Karpas-422 (cell line): ENCODE measurements at regions not wholly inside any gene's neighbourhood (a gene's known extent, or its start where the extent isn't known, plus 50 kb on each side); places are given as distances from the start of the nearest gene placed in this dataset.

Experiments used
- DNase-seq: peaks from one replicate; pipeline ENCODE4 v3.0.0-alpha.2; 2015
- H2AFZ ChIP-seq: fragments of 200-600 bp; sonication (generic); 2 replicates; pipeline ENCODE4 v1.6.1; 2014; ENCODE audit warnings: antibody characterized with exemption, low read length, mixed read lengths
- H3K27ac ChIP-seq: fragments of 200-600 bp; sonication (generic); 2 replicates; pipeline ENCODE4 v1.5.1; 2014; ENCODE audit warnings: mild to moderate bottlenecking, low read length, moderate library complexity
- H3K27me3 ChIP-seq: fragments of 200-600 bp; sonication (generic); 2 replicates; pipeline ENCODE4 v1.6.1; 2014; ENCODE audit warnings: low read length, mixed read lengths
- H3K36me3 ChIP-seq: fragments of 200-600 bp; sonication (generic); 2 replicates; pipeline ENCODE4 v1.6.1; 2014; ENCODE audit warnings: low read length, mixed read lengths; ENCODE audit not compliant: insufficient read depth
- H3K4me1 ChIP-seq: fragments of 200-600 bp; sonication (generic); 2 replicates; pipeline ENCODE4 v1.6.1; 2014; ENCODE audit warnings: mild to moderate bottlenecking, low read length, mixed read lengths
- H3K4me2 ChIP-seq: fragments of 200-600 bp; sonication (generic); 2 replicates; pipeline ENCODE4 v1.6.1; 2014; ENCODE audit warnings: low read length, low read depth, mild to moderate bottlenecking; ENCODE audit not compliant: poor library complexity, severe bottlenecking
- H3K4me3 ChIP-seq: fragments of 200-600 bp; sonication (generic); 2 replicates; pipeline ENCODE4 v1.5.1; 2014; ENCODE audit warnings: mild to moderate bottlenecking, antibody characterized with exemption, low read length, mixed read lengths
- H3K79me2 ChIP-seq: fragments of 200-600 bp; sonication (generic); 2 replicates; pipeline ENCODE4 v1.6.1; 2014; ENCODE audit warnings: mild to moderate bottlenecking, low read length, mixed read lengths
- H3K9ac ChIP-seq: fragments of 200-600 bp; sonication (generic); 2 replicates; pipeline ENCODE4 v1.6.0; 2014; ENCODE audit warnings: low read length
- H3K9me2 ChIP-seq: fragments of 200-600 bp; sonication (generic), shearing (Covaris generic); replicated peaks from 2 replicates; pipeline ENCODE4 v1.6.0; 2014; ENCODE audit warnings: mild to moderate bottlenecking, low read length, moderate library complexity; ENCODE audit not compliant: insufficient read depth
- H3K9me3 ChIP-seq: fragments of 300-700, 200-600 bp; sonication (generic); 2 replicates; pipeline ENCODE4 v1.6.1; 2014; ENCODE audit warnings: low read length, mixed read lengths
- H4K20me1 ChIP-seq: fragments of 200-600 bp; sonication (generic); 2 replicates; pipeline ENCODE4 v1.6.1; 2014; ENCODE audit warnings: mild to moderate bottlenecking, antibody characterized with exemption, low read length, low read depth; ENCODE audit not compliant: insufficient read depth

DNA sequence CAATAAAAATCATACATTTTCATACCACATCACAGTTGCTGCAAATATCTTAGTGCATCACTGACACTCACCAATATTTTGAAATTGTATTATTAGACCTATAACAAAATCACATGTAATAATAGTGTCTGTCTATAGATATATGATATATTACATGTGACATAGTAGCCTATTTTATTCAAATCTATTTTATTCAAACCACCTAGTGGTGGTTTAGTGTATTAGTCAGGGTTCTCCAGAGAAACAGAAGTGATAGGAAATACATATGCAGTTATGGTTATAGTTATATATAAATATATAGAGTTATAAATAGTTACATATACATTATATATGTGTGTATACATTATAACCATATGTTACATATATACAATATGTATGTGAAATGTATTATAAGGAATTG is 366.5 kb upstream of the ARID1B start:
- no peaks in the 10 kb centered on the region for H3K4me1 ChIP-seq
- H4K20me1 ChIP-seq, result no peaks in the 10 kb centered on the region
- H2AFZ ChIP-seq, result no peak overlapping the region
- no peaks in the 10 kb centered on the region for H3K9me2 ChIP-seq
- H3K9me3 ChIP-seq, result no peaks in the 10 kb centered on the region
- no peak overlapping the region for H3K27ac ChIP-seq
- DNase-seq, result peak; percentile 45
- no peak overlapping the region for H3K4me3 ChIP-seq
- H3K79me2 ChIP-seq, result no peaks in the 10 kb centered on the region
- H3K4me2 ChIP-seq, result no peak overlapping the region
- H3K36me3 ChIP-seq, result no peaks in the 10 kb centered on the region
- no peak overlapping the region for H3K9ac ChIP-seq
- no peaks in the 10 kb centered on the region for H3K27me3 ChIP-seq

DNA sequence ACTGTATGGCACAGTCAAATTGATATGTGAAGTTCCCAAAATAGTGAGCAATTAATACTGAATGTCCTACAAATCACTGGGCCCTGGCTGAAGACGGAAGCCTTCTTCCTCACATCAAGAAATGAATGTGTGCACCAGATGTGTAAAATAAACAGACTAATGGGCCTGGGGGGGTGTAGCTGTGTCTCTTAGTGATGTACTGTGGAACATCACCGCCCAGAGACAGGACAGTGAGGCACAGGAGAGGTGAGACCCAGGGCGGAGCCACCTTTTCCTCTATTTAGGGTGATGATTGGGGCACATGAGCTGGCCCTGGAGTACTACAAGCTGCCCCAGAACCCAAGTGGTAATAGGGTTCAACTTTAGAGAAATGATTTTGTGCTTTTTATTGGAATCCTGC is 368.5 kb upstream of the ARID1B start:
- Histone ChIP-seq H3K9ac (no peak overlapping the region), H3K36me3 (no peaks in the 10 kb centered on the region), H3K79me2 (no peaks in the 10 kb centered on the region), H3K9me2 (no peaks in the 10 kb centered on the region), H3K4me3 (no peak overlapping the region), H3K4me2 (no peak overlapping the region), H2AFZ (no peak overlapping the region), H3K4me1 (no peaks in the 10 kb centered on the region), H3K27me3 (no peaks in the 10 kb centered on the region), H3K9me3 (no peaks in the 10 kb centered on the region), H4K20me1 (no peaks in the 10 kb centered on the region), H3K27ac (no peak overlapping the region)
- no peak for DNase-seq

DNA sequence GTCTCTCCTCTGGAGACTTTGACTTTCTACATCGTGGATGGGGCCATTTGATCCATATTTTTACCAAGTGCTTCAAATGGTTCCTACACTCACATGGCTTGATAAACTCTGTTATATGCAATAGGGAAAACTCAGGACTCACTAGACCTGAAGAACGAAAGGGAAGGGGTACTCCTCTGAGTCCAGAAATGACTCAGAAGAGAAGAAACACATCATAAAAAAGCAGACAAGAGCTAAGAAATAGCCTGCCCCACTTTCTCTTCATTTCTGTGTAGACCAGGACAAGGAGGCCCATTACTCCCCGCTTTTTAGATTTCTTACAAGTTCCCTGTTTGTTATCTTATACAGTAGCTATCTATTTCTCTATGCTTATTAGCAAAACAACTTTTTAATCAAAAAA is 369.8 kb upstream of the ARID1B start:
- no peak overlapping the region for H2AFZ ChIP-seq
- no peak overlapping the region for H3K4me2 ChIP-seq
- no peaks in the 10 kb centered on the region for H3K9me3 ChIP-seq
- H3K36me3 ChIP-seq, result no peaks in the 10 kb centered on the region
- no peaks in the 10 kb centered on the region for H3K4me1 ChIP-seq
- no peaks in the 10 kb centered on the region for H3K9me2 ChIP-seq
- no peaks in the 10 kb centered on the region for H4K20me1 ChIP-seq
- no peaks in the 10 kb centered on the region for H3K27me3 ChIP-seq
- no peak overlapping the region for H3K4me3 ChIP-seq
- no peaks in the 10 kb centered on the region for H3K79me2 ChIP-seq
- DNase-seq, result no peak
- H3K27ac ChIP-seq, result no peak overlapping the region
- H3K9ac ChIP-seq, result no peak overlapping the region

DNA sequence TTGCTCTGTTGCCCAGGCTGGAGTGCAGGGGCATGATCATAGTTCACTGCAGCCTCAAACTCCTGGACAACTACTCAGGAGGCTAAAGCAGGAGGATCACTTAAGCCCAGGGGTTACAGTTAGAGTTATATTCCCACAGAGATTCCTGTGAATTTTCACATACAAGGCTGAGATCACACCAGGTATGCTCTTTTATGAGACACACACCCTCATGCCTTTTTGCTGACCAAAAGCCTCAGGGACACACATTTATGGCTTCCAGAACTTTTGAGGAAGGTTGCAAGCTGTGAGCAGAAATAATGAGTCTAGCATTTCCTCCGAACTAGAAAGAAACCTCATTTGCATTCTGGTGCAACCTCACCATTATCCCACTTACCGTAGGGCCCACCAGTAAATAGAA is 370.5 kb upstream of the ARID1B start:
- no peak overlapping the region for H3K4me2 ChIP-seq
- H4K20me1 ChIP-seq, result no peaks in the 10 kb centered on the region
- H3K27me3 ChIP-seq, result no peaks in the 10 kb centered on the region
- no peak overlapping the region for H3K4me3 ChIP-seq
- no peaks in the 10 kb centered on the region for H3K9me3 ChIP-seq
- H3K27ac ChIP-seq, result no peak overlapping the region
- no peaks in the 10 kb centered on the region for H3K4me1 ChIP-seq
- no peaks in the 10 kb centered on the region for H3K79me2 ChIP-seq
- no peak overlapping the region for H3K9ac ChIP-seq
- no peak overlapping the region for H2AFZ ChIP-seq
- no peaks in the 10 kb centered on the region for H3K36me3 ChIP-seq
- no peak for DNase-seq
- no peaks in the 10 kb centered on the region for H3K9me2 ChIP-seq

DNA sequence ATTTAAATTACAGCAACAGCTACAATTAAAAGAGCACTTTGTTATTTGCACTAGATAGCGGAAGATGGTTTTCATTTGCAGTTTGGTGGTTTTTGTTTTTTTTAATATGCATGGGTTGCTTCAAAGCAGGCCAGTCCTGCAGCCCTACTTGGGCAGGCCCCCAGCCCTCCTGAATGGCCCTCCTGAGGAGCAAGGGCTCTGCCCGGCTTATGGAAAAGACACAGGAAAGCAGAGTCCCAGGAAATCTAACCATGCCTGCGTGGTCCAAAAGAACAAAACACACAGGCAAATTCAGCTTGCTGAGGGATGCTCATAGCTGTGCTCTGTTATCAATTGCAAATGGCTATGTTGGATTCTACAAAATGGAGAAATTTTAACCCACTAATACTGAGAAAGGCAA is 371.1 kb upstream of the ARID1B start:
- Histone ChIP-seq H3K27me3 (no peaks in the 10 kb centered on the region), H3K36me3 (no peaks in the 10 kb centered on the region), H4K20me1 (no peaks in the 10 kb centered on the region), H3K4me3 (no peak overlapping the region), H3K9me3 (no peaks in the 10 kb centered on the region), H3K4me2 (no peak overlapping the region), H3K9ac (no peak overlapping the region), H3K4me1 (no peaks in the 10 kb centered on the region), H2AFZ (no peak overlapping the region), H3K79me2 (no peaks in the 10 kb centered on the region), H3K9me2 (no peaks in the 10 kb centered on the region), H3K27ac (no peak overlapping the region)
- no peak for DNase-seq

DNA sequence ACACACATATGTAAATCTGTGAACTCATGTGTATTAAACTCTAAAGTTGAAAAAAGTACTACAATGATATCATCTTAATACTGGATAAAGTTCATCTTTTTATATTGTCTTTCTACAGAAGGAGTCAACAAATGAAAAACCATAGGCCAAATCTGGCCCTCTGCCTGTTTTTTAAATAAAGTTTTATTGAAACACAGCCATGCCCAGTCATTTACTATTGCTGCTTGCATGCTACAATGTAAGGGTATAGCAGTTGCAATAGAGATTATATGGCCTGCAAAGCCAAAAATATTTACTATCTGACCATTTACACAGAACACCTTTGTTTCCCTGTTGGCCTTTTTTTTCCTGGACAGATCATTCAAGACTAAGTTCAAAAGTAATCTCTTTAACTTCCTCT is 374.6 kb upstream of the ARID1B start:
- Histone ChIP-seq H3K4me2 (no peak overlapping the region), H3K9me3 (no peaks in the 10 kb centered on the region), H3K4me3 (no peak overlapping the region), H2AFZ (no peak overlapping the region), H3K4me1 (no peaks in the 10 kb centered on the region), H4K20me1 (no peaks in the 10 kb centered on the region), H3K9me2 (no peaks in the 10 kb centered on the region), H3K27ac (no peak overlapping the region), H3K36me3 (no peaks in the 10 kb centered on the region), H3K79me2 (no peaks in the 10 kb centered on the region), H3K9ac (no peak overlapping the region), H3K27me3 (no peaks in the 10 kb centered on the region)
- no peak for DNase-seq

DNA sequence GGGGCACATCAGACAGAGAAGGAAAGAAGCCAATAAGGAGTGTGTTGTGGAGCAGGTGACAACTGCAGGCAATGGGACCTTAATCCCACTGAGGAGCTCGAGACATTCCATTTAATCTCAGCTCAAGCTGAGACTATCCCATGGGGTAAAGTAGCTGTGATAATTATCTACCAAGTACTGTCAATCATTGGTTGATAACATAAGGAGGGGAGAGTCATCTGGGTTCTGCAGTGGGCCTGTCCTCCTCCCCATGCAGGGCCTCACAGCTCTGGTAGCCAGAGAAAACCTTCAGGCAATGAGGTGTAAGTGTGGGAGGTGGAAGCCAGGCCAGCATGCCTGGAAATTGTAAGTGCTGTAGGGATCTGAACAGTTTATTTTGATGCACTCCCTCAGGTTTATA is 375.0 kb upstream of the ARID1B start:
- no peak overlapping the region for H2AFZ ChIP-seq
- H3K79me2 ChIP-seq, result no peaks in the 10 kb centered on the region
- H3K9me3 ChIP-seq, result no peaks in the 10 kb centered on the region
- H3K27me3 ChIP-seq, result no peaks in the 10 kb centered on the region
- H3K4me1 ChIP-seq, result no peaks in the 10 kb centered on the region
- no peaks in the 10 kb centered on the region for H3K36me3 ChIP-seq
- H3K4me3 ChIP-seq, result no peak overlapping the region
- no peak for DNase-seq
- H3K27ac ChIP-seq, result no peak overlapping the region
- H3K4me2 ChIP-seq, result no peak overlapping the region
- H4K20me1 ChIP-seq, result no peaks in the 10 kb centered on the region
- no peak overlapping the region for H3K9ac ChIP-seq
- H3K9me2 ChIP-seq, result no peaks in the 10 kb centered on the region

DNA sequence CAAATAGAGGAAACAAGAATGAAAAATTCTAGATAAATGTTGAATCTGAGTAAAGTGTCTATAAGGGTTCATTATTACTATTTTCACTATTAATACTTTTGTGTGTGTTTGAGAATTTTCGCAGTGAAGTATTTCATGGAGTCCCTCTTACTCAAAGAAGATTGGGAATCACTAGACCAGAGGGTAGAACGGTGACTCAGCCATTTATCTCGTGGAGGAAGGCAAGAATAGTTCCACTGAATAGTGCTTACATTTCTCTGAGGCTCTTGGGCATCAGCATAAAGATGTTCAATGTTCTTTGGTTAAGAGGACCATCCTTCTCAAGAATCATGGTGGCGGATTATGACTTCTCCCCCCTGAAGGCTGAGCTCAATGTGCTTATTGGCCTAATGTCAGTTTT is 376.7 kb upstream of the ARID1B start:
- no peak for DNase-seq
- H3K4me3 ChIP-seq, result no peak overlapping the region

DNA sequence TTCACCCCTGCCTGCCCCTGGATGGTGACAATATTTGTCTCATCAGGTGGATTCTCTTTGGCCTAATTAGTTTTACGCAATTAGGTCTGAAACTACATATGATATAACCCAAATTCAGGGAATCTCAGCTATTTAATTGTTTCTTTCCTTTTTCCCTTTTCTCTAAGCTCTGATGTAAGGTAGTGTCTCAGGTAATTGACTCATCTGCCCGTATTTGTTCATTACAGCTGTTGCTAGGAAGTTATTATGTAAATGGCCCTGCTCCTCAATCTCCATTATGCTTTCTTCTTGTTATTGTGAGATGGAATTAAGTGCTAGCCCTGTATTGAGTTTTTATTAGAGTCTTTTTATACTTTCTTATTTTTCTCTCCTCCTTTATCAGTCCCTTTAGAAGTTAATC is 378.2 kb upstream of the ARID1B start:
- no peaks in the 10 kb centered on the region for H3K79me2 ChIP-seq
- no peak overlapping the region for H3K4me2 ChIP-seq
- H3K9me2 ChIP-seq, result no peaks in the 10 kb centered on the region
- no peak overlapping the region for H3K9ac ChIP-seq
- H3K27ac ChIP-seq, result no peak overlapping the region
- no peaks in the 10 kb centered on the region for H3K4me1 ChIP-seq
- no peaks in the 10 kb centered on the region for H3K27me3 ChIP-seq
- H4K20me1 ChIP-seq, result no peaks in the 10 kb centered on the region
- no peaks in the 10 kb centered on the region for H3K9me3 ChIP-seq
- DNase-seq, result no peak
- H3K4me3 ChIP-seq, result no peak overlapping the region
- no peak overlapping the region for H2AFZ ChIP-seq
- H3K36me3 ChIP-seq, result no peaks in the 10 kb centered on the region

More for the DNA sequence above, 376.7 kb upstream of the ARID1B start:
- H3K27me3 ChIP-seq, result no peaks in the 10 kb centered on the region
- no peaks in the 10 kb centered on the region for H3K9me2 ChIP-seq
- no peaks in the 10 kb centered on the region for H3K4me1 ChIP-seq
- no peaks in the 10 kb centered on the region for H3K9me3 ChIP-seq
- H3K36me3 ChIP-seq, result no peaks in the 10 kb centered on the region
- no peak overlapping the region for H3K4me2 ChIP-seq
- no peaks in the 10 kb centered on the region for H3K79me2 ChIP-seq
- H3K27ac ChIP-seq, result no peak overlapping the region
- no peaks in the 10 kb centered on the region for H4K20me1 ChIP-seq
- no peak overlapping the region for H3K9ac ChIP-seq
- H2AFZ ChIP-seq, result no peak overlapping the region
